ENCODE measurements at regions not wholly inside any gene's neighbourhood (a gene's known extent, or its start where the extent isn't known, plus 50 kb on each side); places are given as distances from the start of the nearest gene placed in this dataset.

- no peak for DNase-seq
Measured at GRCh38 chrX:39974270-39974669, 123.5 kb downstream of the BCOR start.

- DNase-seq: no peak
Measured at GRCh38 chrX:39975101-39975925, 122.4 kb downstream of the BCOR start.

DNA sequence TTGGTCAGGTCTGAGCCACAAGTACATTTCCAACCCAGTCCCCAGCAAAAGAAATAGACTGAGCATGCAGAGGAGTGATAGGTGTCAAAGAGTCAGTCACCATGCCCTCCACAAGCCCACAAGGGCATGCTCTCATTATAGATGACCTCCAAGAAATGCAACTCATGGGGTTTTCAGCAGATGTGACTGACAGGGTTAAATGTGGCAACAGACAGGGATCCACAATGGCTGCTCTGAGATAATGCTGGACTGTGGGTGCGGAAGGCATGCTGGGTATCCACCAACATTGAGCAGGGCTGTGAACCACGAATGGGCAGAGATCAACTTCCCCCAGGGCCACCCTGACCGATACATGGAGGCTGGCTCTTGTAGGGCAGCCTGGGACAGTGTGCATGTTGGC lies 115.8 kb downstream of the BCOR start:
- DNase-seq: no peak

DNA sequence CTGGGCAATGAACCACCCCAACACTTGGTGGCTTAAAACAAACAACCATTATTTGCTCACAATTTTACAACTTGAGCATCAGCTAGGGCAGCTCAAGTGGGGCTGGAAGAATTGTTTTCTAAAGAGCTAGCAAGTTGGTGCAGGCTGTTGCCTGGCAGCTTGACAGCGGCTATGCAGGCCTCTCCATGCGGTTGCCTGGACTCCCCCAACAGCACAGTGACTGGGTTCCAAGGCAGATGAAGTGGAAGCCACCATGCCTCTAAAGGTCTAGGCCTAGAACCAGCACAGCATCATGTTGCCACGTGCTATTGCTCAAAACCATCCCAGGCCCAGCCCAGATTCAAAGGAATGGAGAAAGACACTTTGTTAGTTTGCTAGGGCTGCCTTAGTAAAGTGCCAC lies 114.8 kb downstream of the BCOR start:
- DNase-seq: no peak

GRCh38 chrX:39983715-39984114 lies 114.0 kb downstream of the BCOR start:
- no peak for DNase-seq

- DNase-seq: no peak
Measured at GRCh38 chrX:39984191-39984956, 113.4 kb downstream of the BCOR start.

- DNase-seq: no peak
Measured at GRCh38 chrX:39985071-39985470, 112.7 kb downstream of the BCOR start.

DNA sequence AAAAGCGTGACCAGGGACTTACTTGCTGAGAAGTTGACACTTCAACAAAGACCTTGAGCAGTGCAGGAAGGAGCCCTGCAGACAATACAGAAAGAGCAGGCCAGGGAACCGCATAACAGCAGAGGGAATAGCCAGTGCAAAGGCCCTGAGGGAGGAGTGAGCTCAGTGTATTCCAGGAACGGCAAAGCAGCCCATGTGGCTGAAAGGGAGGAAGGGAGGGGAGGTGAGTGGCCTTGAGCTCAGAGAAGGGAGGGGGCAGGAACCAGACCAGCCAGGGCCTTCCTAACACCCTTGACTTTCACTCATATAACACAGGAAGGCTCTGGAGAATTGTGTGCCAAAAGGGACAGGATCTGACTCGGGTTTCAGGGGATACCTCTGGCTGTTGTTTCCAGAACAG lies 112.2 kb downstream of the BCOR start:
- no peak for DNase-seq

DNA sequence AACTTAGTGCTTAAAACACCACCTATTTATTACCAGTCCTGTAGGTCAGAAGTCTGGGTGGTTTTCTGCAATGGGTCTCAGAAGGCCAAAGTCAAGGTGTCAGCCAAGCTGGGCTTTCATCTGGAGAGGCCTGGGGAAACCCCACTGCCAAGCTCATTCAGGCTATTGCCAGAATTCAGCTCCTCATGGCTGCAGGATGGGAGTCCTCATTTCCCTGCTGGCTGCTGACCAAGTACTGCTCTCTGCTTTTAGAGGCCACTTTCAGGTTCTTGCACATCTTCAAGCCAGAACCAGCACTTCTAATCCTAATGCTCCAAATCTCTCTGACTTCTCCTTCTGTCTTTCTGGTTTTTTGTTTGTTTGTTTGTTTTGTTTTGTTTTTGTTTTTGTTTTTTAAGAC lies 109.3 kb downstream of the BCOR start:
- DNase-seq: no peak

DNA sequence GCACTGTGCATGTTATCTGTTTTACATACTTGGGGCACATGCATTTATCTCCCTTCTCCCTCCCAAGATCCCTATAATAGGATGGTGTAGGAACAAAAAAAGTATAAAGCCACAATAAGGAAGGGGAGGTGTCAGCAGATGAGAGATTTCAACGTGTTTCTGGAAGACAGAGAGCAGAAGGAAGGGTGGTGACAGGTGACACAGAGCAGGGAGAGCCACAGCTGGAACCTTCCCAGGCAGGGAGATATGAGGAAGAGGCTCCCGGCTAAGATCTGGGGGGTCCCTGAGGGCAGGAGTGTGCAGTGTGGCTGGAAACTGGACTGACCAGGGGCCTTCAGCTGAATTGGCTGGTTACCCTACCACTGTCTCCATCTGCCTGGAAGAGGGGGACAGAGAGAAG lies 107.4 kb downstream of the BCOR start:
- DNase-seq: no peak

GRCh38 chrX:39992300-39992699 lies 105.5 kb downstream of the BCOR start:
- no peak for DNase-seq

DNA sequence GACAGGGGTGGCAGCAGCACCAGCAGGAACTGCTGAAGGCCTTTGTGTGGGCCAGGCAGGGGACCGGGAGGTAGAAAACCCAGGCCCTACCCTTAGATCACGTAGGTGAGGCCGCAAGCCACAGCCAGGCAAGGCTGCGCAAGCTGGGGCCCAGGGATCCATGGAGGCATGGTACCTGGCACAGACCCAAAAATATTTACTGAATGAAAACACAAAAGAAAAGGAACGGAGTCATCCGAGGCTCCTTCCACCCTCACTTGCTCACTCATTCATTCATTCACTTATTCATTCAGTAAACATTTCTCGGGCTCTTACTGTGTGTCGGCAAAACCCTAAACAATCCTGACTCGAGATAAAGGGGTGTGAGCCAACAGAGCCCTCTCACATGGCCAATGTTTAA lies 102.3 kb downstream of the BCOR start:
- no peak for DNase-seq

GRCh38 chrX:39996536-39996935 lies 101.2 kb downstream of the BCOR start:
- DNase-seq: no peak

GRCh38 chrX:39998636-39999406 lies 98.9 kb downstream of the BCOR start:
- no peak for DNase-seq

Data from GF-D8 (cell line).